Tibial artery (tissue), 4 donors: ENCODE measurements at regions not wholly inside any gene's neighbourhood (a gene's known extent, or its start where the extent isn't known, plus 50 kb on each side); places are given as distances from the start of the nearest gene placed in this dataset.

Source experiments
- DNase-seq, 2 donors: peaks; one replicate each; pipeline ENCODE4 v3.0.0-alpha.2; 2019
- H3K27ac ChIP-seq, 2 donors: fragments of 200-600 bp; sonication (generic) in 1 of 2; 1 replicate in 1 of 2; 2 replicates in 1 of 2; pipeline ENCODE4 v1.5.1; 2018 to 2019; ENCODE audit warnings: mild to moderate bottlenecking in 1 of 2
- H3K27me3 ChIP-seq, 2 donors: fragments of 200-600 bp; sonication (generic) in 1 of 2; one replicate each; pipeline versions ENCODE4 v1.5.1 to v1.6.0; 2016 to 2019
- H3K36me3 ChIP-seq, 3 donors: fragments of 200-600 bp; sonication (generic) in 2 of 3; one replicate each; pipeline ENCODE4 v1.5.1; 2016 to 2019; ENCODE audit warnings: mild to moderate bottlenecking in 2 of 3
- H3K4me1 ChIP-seq, 4 donors: fragments of 200-600 bp; sonication (generic) in 2 of 4; 1 replicate in 3 of 4; 2 replicates in 1 of 4; pipeline ENCODE4 v1.5.1; 2016 to 2019
- H3K4me3 ChIP-seq, 2 donors: fragments of 200-600 bp; sonication (generic) in 1 of 2; 1 replicate in 1 of 2; 2 replicates in 1 of 2; pipeline ENCODE4 v1.5.1; 2018 to 2019; ENCODE audit warnings: mild to moderate bottlenecking in 2 of 2
- H3K9me3 ChIP-seq, 3 donors: fragments of 200-600 bp; sonication (generic) in 1 of 3; one replicate each; pipeline ENCODE4 v1.5.1; 2016 to 2019
- intact Hi-C: fragments of 100-400 bp; cut with DNase I; formaldehyde crosslinking; loops from one replicate; pipeline ENCODE4 v1.15.0; 2023; ENCODE audit warnings: low total_unique reads
- TF ChIP-seq, protein P1 (sequence below), 2 experiments: fragments of 200-600 bp in 1 of 2; fragments of 450-650 bp in 1 of 2; IDR thresholded peaks; one replicate each; pipeline ENCODE4 v1.5.1; 2017 to 2019; ENCODE audit warnings: antibody characterized with exemption in 2 of 2, mild to moderate bottlenecking in 1 of 2, moderate library complexity in 1 of 2

DNA sequence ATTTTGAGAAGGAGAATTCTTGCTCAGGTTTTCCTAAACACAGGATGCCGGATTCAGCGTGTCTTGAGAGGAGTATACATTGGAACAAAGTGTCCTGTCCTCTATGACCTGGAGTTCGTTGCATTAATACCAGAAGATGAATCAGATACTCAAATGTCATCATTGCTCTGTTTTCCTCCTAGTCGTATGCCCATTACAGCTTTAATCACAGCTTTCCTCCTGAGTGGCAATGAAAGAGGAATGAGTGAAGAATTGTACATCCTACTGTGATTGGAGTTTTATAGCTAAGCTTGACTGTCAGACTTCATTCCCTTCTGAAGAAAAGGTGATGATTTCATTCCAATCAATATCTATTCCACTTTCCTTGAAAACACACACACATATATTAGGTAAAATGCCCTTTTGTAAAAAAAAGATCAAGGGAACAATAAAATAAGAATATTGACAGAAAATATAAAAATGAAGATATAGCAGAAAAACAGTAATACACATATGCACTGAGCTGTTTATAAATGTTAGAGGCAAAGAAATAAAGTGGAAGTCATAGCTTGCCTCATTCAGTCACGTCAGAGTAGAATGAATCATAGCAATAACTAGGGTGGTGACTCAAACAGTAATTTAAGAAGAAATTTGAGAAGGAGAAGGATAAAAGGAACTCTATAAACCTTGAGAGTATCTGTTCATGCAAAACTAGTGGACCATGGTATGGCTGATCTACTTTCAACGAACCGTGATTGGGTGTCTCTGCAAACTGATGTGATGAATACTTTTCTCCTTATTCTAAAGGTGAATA, 501.5 kb downstream of the SUCLA2 start:
- intact Hi-C loops = no loop called here
- H3K4me3 ChIP-seq = no peak overlapping the region
- TF ChIP-seq, protein P1, sequence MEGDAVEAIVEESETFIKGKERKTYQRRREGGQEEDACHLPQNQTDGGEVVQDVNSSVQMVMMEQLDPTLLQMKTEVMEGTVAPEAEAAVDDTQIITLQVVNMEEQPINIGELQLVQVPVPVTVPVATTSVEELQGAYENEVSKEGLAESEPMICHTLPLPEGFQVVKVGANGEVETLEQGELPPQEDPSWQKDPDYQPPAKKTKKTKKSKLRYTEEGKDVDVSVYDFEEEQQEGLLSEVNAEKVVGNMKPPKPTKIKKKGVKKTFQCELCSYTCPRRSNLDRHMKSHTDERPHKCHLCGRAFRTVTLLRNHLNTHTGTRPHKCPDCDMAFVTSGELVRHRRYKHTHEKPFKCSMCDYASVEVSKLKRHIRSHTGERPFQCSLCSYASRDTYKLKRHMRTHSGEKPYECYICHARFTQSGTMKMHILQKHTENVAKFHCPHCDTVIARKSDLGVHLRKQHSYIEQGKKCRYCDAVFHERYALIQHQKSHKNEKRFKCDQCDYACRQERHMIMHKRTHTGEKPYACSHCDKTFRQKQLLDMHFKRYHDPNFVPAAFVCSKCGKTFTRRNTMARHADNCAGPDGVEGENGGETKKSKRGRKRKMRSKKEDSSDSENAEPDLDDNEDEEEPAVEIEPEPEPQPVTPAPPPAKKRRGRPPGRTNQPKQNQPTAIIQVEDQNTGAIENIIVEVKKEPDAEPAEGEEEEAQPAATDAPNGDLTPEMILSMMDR (IDR thresholded peaks at IDR 0.05) = no peak
- H3K27me3 ChIP-seq = no peaks in the 10 kb centered on the region
- peaks cover 0 to 7% (median 0%) of the 10 kb centered on the region in 4 donors for H3K4me1 ChIP-seq
- no peaks in the 10 kb centered on the region for H3K9me3 ChIP-seq
- no peak for DNase-seq
- H3K36me3 ChIP-seq = no peaks in the 10 kb centered on the region
- no peak overlapping the region for H3K27ac ChIP-seq

DNA sequence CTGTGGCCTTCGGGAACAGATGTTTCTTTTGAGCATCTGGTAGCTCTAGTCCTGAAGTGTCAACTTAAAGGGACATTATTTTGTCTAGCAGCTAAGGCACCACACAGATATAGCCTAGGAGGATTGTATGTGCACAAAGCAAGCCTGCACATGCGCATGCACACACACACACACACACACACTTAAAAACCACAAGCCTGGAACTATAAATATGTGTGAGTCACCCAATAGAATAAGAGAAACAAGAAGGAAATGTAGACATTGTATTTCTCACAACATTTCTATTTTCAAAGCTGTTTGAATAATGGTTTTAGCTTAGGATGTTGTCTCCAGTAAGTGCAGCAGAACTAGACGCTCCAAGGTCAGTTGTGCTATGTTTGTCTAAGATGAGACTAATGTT, 516.5 kb downstream of the SUCLA2 start:
- Histone ChIP-seq H3K36me3 (no peaks in the 10 kb centered on the region), H3K4me3 (no peak overlapping the region), H3K27ac (no peak overlapping the region), H3K4me1 (no peaks in the 10 kb centered on the region), H3K9me3 (no peaks in the 10 kb centered on the region), H3K27me3 (no peaks in the 10 kb centered on the region)
- TF ChIP-seq, protein P1 (IDR thresholded peaks at IDR 0.05) = no peak
- intact Hi-C loops = no loop called here
- DNase-seq = no peak

DNA sequence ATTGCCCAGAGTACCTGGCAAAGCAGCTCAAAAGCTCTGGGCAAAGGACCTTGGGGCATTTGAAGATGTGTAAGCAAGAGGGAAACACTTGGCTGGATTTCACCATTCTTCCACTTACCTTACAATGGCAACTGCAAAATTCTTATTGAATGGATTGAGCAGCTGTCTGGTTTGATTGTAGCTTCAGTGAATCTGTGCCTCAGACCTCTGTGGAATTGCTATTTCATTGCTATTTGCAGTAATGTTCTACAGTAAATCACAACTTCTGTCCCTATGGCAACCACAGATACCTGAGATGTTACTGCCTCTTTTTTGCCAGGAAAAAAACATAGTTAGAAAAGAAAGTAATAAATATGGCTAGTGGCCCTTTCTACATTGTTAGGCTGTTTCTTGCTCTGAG, 519.5 kb downstream of the SUCLA2 start:
- no peak overlapping the region for H3K4me3 ChIP-seq
- H3K27me3 ChIP-seq = no peaks in the 10 kb centered on the region
- TF ChIP-seq, protein P1 (IDR thresholded peaks at IDR 0.05) = no peak

DNA sequence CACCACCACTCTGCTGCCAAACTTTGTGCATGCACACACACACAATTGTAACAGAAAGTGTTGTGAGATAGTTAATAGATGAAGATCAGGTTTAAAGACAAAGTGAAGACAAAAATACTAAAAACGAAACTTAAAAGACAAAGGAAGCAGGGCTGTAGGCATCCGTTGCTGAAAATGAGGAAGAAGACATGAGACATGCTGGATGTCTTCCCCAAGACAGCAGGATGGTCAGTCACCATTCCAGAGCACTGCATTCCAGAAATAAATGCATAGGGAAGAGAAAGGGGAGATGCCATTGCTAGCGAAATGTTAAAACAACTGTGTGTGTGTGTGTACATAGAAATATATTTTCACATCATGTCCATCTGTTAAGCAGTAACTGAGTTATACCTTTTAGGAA, 520.1 kb downstream of the SUCLA2 start:
- H3K9me3 ChIP-seq = no peaks in the 10 kb centered on the region
- H3K4me3 ChIP-seq = no peak overlapping the region
- TF ChIP-seq, protein P1 (IDR thresholded peaks at IDR 0.05) = no peak
- no peaks in the 10 kb centered on the region for H3K36me3 ChIP-seq
- no peak for DNase-seq
- no peaks in the 10 kb centered on the region for H3K4me1 ChIP-seq
- intact Hi-C loops = no loop called here
- H3K27me3 ChIP-seq = no peaks in the 10 kb centered on the region
- H3K27ac ChIP-seq = no peak overlapping the region

More for the DNA sequence above, 519.5 kb downstream of the SUCLA2 start:
- intact Hi-C loops = no loop called here
- H3K36me3 ChIP-seq = no peaks in the 10 kb centered on the region
- DNase-seq = no peak
- H3K9me3 ChIP-seq = no peaks in the 10 kb centered on the region
- no peak overlapping the region for H3K27ac ChIP-seq
- H3K4me1 ChIP-seq = no peaks in the 10 kb centered on the region

DNA sequence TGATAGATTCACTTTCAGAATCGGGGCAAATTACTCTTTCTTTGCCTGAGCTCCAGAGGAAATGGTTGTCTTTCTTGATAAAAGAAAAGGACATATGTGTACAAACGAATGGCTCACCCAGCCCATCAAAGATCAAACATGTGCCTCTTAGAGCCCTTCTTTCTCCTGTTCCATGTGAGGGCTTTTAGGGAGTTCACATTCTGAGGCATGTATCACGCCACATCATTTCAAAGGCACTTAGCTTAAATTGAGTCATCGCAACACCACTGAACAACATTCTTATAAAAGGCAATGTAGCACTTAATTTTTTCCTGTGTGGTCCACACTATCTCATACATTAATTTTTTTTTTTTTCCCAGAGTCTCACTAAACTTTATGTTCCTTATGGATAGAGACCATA, 521.0 kb downstream of the SUCLA2 start:
- H3K9me3 ChIP-seq = no peaks in the 10 kb centered on the region
- H3K27me3 ChIP-seq = no peaks in the 10 kb centered on the region
- no peaks in the 10 kb centered on the region for H3K36me3 ChIP-seq
- no peak for DNase-seq
- intact Hi-C loops = no loop called here
- H3K4me3 ChIP-seq = no peak overlapping the region
- no peaks in the 10 kb centered on the region for H3K4me1 ChIP-seq
- no peak overlapping the region for H3K27ac ChIP-seq
- TF ChIP-seq, protein P1 (IDR thresholded peaks at IDR 0.05) = no peak
